CD14-positive monocyte (primary cell): ENCODE measurements at regions not wholly inside any gene's neighbourhood (a gene's known extent, or its start where the extent isn't known, plus 50 kb on each side); places are given as distances from the start of the nearest gene placed in this dataset.

ENCODE experiments used
- DNase-seq, 3 donors: peaks; one replicate each; pipeline ENCODE4 v3.0.0-alpha.2; 2011 to 2022
- H2AFZ ChIP-seq: 2 replicates; pipeline ENCODE4 v1.6.0; 2012; ENCODE audit warnings: mild to moderate bottlenecking, low read depth, low read length, inconsistent platforms; ENCODE audit not compliant: insufficient read depth, poor library complexity, severe bottlenecking
- H3K27ac ChIP-seq, 2 donors: 1 replicate in 1 of 2; 2 replicates in 1 of 2; pipeline ENCODE4 v1.5.1; 2012 to 2013; ENCODE audit warnings: low read length in 2 of 2, control low read depth in 1 of 2, inconsistent platforms in 1 of 2, low read depth in 1 of 2, mild to moderate bottlenecking in 1 of 2
- H3K27me3 ChIP-seq, 2 donors: one replicate each; pipeline versions ENCODE4 v1.6.0 to v1.6.1; 2011 to 2013; ENCODE audit warnings: low read length in 2 of 2; ENCODE audit not compliant: control insufficient read depth in 2 of 2, insufficient read depth in 2 of 2
- H3K36me3 ChIP-seq, 2 donors: replicated peaks in 1 of 2; 1 replicate in 1 of 2; 2 replicates in 1 of 2; pipeline versions ENCODE4 v1.5.1 to v1.6.1; 2012 to 2013; ENCODE audit warnings: low read length in 2 of 2, control low read depth in 1 of 2, inconsistent platforms in 1 of 2, mild to moderate bottlenecking in 1 of 2; ENCODE audit not compliant: insufficient read depth in 2 of 2, control insufficient read depth in 1 of 2
- H3K4me1 ChIP-seq, 2 donors: 1 replicate in 1 of 2; 2 replicates in 1 of 2; pipeline versions ENCODE4 v1.5.1 to v1.6.1; 2012 to 2013; ENCODE audit warnings: low read length in 2 of 2, control low read depth in 1 of 2, inconsistent platforms in 1 of 2, mild to moderate bottlenecking in 1 of 2, moderate library complexity in 1 of 2; ENCODE audit not compliant: insufficient read depth in 2 of 2, control insufficient read depth in 1 of 2
- H3K4me2 ChIP-seq: replicated peaks from 2 replicates; pipeline ENCODE3; 2012; ENCODE audit warnings: low read length, moderate library complexity, mild to moderate bottlenecking; ENCODE audit not compliant: poor library complexity, severe bottlenecking; ENCODE audit errors: extremely low read depth
- H3K4me3 ChIP-seq, 3 experiments: fragments of 200-600 bp in 1 of 3; sonication (generic) in 1 of 3; replicated peaks in 1 of 3; 1 replicate in 2 of 3; 2 replicates in 1 of 3; pipeline ENCODE4 v1.5.1; 2011 to 2013; ENCODE audit warnings: low read length in 3 of 3, mild to moderate bottlenecking in 3 of 3, control low read depth in 2 of 3, low read depth in 2 of 3, inconsistent platforms in 1 of 3, moderate library complexity in 1 of 3
- H3K79me2 ChIP-seq: 2 replicates; pipeline ENCODE4 v1.6.0; 2012; ENCODE audit warnings: mild to moderate bottlenecking, control low read depth, inconsistent platforms, low read length, moderate library complexity; ENCODE audit not compliant: insufficient read depth
- H3K9ac ChIP-seq: 2 replicates; pipeline ENCODE4 v1.6.0; 2017; ENCODE audit warnings: low read length, mild to moderate bottlenecking; ENCODE audit not compliant: insufficient read depth, poor library complexity, severe bottlenecking
- H3K9me3 ChIP-seq, 2 donors: replicated peaks in 1 of 2; 1 replicate in 1 of 2; 2 replicates in 1 of 2; pipeline versions ENCODE4 v1.5.1 to v1.6.1; 2012 to 2013; ENCODE audit warnings: low read length in 2 of 2, control low read depth in 1 of 2; ENCODE audit not compliant: control insufficient read depth in 1 of 2, insufficient read depth in 1 of 2
- H4K20me1 ChIP-seq: 2 replicates; pipeline ENCODE4 v1.6.0; 2012; ENCODE audit warnings: mild to moderate bottlenecking, low read length, control low read depth, moderate library complexity; ENCODE audit not compliant: insufficient read depth
- H3K27ac Mint-ChIP-seq, 7 donors: one replicate each; pipeline ENCODE4 v1.8.0; 2020; ENCODE audit warnings: mild to moderate bottlenecking in 7 of 7, mixed read lengths in 7 of 7, moderate library complexity in 6 of 7, inconsistent platforms in 2 of 7
- H3K27me3 Mint-ChIP-seq, 3 donors: one replicate each; pipeline ENCODE4 v1.8.0; 2021 to 2022; ENCODE audit warnings: low read depth in 3 of 3, mild to moderate bottlenecking in 3 of 3, mixed read lengths in 3 of 3, moderate library complexity in 3 of 3, inconsistent platforms in 1 of 3
- H3K36me3 Mint-ChIP-seq, 2 donors: one replicate each; pipeline ENCODE4 v1.8.0; 2020; ENCODE audit warnings: mixed read lengths in 2 of 2, inconsistent platforms in 1 of 2, mild to moderate bottlenecking in 1 of 2
- H3K4me1 Mint-ChIP-seq: one replicate; pipeline ENCODE4 v1.8.0; 2020; ENCODE audit warnings: mild to moderate bottlenecking, mixed read lengths
- H3K4me3 Mint-ChIP-seq, 2 donors: one replicate each; pipeline ENCODE4 v1.8.0; 2020; ENCODE audit warnings: mild to moderate bottlenecking in 2 of 2, mixed read lengths in 2 of 2, moderate library complexity in 1 of 2
- H3K9me3 Mint-ChIP-seq, 7 donors: one replicate each; pipeline ENCODE4 v1.8.0; 2020 to 2022; ENCODE audit warnings: mixed read lengths in 7 of 7, mild to moderate bottlenecking in 6 of 7, moderate library complexity in 6 of 7, inconsistent platforms in 2 of 7
- WGBS: methylation state at CpG from one replicate; pipeline ENCODE4 v1.1.5; 2013; ENCODE audit warnings: missing lambda C conversion rate; ENCODE audit not compliant: insufficient coverage; 5-methylcytosine and 5-hydroxymethylcytosine counted together
- intact Hi-C, 2 donors: fragments of 100-400 bp; cut with micrococcal nuclease; formaldehyde crosslinking; loops; one replicate each; pipeline versions ENCODE4 v1.15.0 to v1.15.1; 2023
- TF ChIP-seq, protein P1 (sequence below): fragments of 200-600 bp; IDR thresholded peaks from one replicate; pipeline ENCODE4 v1.8.0; 2022; ENCODE audit warnings: antibody characterized with exemption, mild to moderate bottlenecking

DNA sequence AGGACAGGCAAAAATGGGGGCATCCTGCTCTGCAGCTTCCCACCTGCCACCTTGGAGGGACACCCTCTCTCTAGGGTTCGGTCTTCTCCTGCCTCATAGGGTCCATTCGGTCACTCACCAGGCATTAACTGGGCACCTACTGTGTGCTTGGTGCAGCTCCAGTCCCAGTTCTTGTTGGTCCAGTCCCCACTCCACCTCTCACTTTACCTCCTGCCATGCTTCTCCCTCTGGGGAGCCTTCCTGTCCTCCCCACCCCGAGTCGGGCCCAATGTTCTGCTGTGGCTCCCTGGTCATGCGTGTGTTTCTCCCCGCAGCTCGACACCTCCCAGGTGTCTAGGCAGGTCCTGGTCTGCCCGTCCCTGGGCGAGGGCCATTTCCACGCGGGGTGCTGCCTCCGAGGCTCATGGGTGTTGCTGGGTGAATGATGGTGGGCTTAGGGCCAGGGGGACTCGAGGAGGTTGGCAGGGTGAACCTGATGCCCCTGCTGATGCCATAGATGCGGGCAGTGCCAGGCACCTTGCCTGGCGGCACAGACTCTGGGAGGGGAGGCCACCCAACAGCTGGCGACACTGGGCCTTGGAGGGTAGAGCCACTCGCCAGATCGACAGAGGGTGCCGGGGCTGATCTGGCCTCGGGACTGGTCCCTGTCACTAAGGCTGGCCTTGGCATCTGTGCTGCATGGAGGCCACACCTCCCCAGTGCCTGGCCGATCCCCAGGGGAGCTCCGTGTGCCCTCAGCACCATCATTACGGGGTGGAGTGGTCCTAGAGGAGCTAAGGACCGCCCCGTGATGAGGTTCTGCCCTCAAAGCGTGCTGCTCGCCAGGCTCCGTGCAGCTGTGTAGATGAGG is 66.0 kb upstream of the RNU6ATAC start:
- H3K9me3 Mint-ChIP-seq, result peaks cover 0 to 3% (median 0%) of the 10 kb centered on the region in 7 donors
- Histone ChIP-seq H3K9me3 (no peaks in the 10 kb centered on the region), H3K79me2 (no peaks in the 10 kb centered on the region), H3K4me2 (no peak overlapping the region), H3K36me3 (no peaks in the 10 kb centered on the region), H3K9ac (no peak overlapping the region), H3K4me3 (no peak overlapping the region), H3K4me1 (peaks cover 14 to 18% of the 10 kb centered on the region in 2 donors), H3K27ac (no peak overlapping the region), H2AFZ (no peak overlapping the region), H4K20me1 (no peaks in the 10 kb centered on the region), H3K27me3 (no peaks in the 10 kb centered on the region)
- intact Hi-C loops, result no loop called here
- H3K4me3 Mint-ChIP-seq, result no peak overlapping the region
- peaks cover 4 to 11% (median 9%) of the 10 kb centered on the region in 3 donors for H3K27me3 Mint-ChIP-seq
- TF ChIP-seq, protein P1, sequence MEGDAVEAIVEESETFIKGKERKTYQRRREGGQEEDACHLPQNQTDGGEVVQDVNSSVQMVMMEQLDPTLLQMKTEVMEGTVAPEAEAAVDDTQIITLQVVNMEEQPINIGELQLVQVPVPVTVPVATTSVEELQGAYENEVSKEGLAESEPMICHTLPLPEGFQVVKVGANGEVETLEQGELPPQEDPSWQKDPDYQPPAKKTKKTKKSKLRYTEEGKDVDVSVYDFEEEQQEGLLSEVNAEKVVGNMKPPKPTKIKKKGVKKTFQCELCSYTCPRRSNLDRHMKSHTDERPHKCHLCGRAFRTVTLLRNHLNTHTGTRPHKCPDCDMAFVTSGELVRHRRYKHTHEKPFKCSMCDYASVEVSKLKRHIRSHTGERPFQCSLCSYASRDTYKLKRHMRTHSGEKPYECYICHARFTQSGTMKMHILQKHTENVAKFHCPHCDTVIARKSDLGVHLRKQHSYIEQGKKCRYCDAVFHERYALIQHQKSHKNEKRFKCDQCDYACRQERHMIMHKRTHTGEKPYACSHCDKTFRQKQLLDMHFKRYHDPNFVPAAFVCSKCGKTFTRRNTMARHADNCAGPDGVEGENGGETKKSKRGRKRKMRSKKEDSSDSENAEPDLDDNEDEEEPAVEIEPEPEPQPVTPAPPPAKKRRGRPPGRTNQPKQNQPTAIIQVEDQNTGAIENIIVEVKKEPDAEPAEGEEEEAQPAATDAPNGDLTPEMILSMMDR, result no peak
- WGBS, result 83% methylated on average over 24 of the region's 28 CpGs
- DNase-seq, result no peak
- H3K4me1 Mint-ChIP-seq, result peaks cover 17% of the 10 kb centered on the region
- no peaks in the 10 kb centered on the region for H3K36me3 Mint-ChIP-seq
- no peak overlapping the region for H3K27ac Mint-ChIP-seq

DNA sequence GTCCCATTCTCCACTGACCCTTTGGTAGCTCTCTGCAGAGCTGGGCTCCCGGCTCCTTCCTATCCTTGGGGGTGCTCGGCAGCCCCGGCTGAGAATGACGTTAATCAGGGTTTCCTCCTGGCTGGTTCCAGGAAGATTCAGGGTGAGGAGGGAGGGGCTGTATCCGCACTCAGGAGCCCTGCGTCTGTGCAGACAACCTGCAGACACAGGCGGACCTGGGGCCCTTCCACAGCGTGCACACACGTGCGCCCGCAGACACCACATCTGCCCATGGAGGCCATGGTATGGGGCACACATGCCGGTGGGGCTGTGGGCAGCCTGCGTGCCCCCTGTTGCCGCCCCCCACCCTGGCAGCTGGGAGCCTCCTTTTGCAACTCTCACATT is 66.6 kb upstream of the RNU6ATAC start:
- intact Hi-C loops, result no loop called here
- Histone ChIP-seq H4K20me1 (no peaks in the 10 kb centered on the region), H3K27me3 (no peaks in the 10 kb centered on the region), H3K36me3 (no peaks in the 10 kb centered on the region), H3K4me2 (no peak overlapping the region), H2AFZ (no peak overlapping the region), H3K4me3 (no peak overlapping the region), H3K9me3 (no peaks in the 10 kb centered on the region), H3K4me1 (peaks cover 9 to 12% of the 10 kb centered on the region in 2 donors), H3K79me2 (no peaks in the 10 kb centered on the region), H3K27ac (no peak overlapping the region), H3K9ac (no peak overlapping the region)
- Mint-ChIP-seq H3K4me3 (no peak overlapping the region), H3K27me3 (peaks cover 4 to 11% (median 8%) of the 10 kb centered on the region in 3 donors), H3K36me3 (no peaks in the 10 kb centered on the region), H3K27ac (no peak overlapping the region), H3K9me3 (peaks cover 0 to 3% (median 0%) of the 10 kb centered on the region in 7 donors), H3K4me1 (peaks cover 11% of the 10 kb centered on the region)
- no peak for DNase-seq
- TF ChIP-seq, protein P1, result no peak
- 95% methylated on average over 14 of the region's 14 CpGs for WGBS
